ENCODE measurements at regions not wholly inside any gene's neighbourhood (a gene's known extent, or its start where the extent isn't known, plus 50 kb on each side); places are given as distances from the start of the nearest gene placed in this dataset.

- DNase-seq = no peak
- no peaks in the 10 kb centered on the region for H3K27me3 ChIP-seq (replicated peaks; ENCODE audit: insufficient read depth, low read length)
- no peaks in the 10 kb centered on the region for H3K9me3 ChIP-seq (replicated peaks; ENCODE audit: insufficient read depth, low read length)
- no peak overlapping the region for H3K4me2 ChIP-seq (ENCODE audit: low read depth, low read length)
- H3F3A ChIP-seq (ENCODE audit: insufficient read depth, low read length) = no peaks in the 10 kb centered on the region
- H3K36me3 ChIP-seq (replicated peaks; ENCODE audit: insufficient read depth, low read length) = no peaks in the 10 kb centered on the region
- no peak overlapping the region for H3K9ac ChIP-seq (ENCODE audit: low read length)
- no peaks in the 10 kb centered on the region for H3K79me2 ChIP-seq (ENCODE audit: low read length)
- H4K20me1 ChIP-seq (ENCODE audit: insufficient read depth, low read length) = no peaks in the 10 kb centered on the region
- no peaks in the 10 kb centered on the region for H3K4me1 ChIP-seq (ENCODE audit: low read length)
- TF ChIP-seq EZH2 (optimal IDR thresholded peaks at IDR 0.05; ENCODE audit: low read depth, low read length) (no peak), CTCF (IDR thresholded peaks at IDR 0.05; ENCODE audit: low read length) (no peak), EZH2phosphoT487 (IDR thresholded peaks at IDR 0.05; ENCODE audit: low read length) (no peak)
- H3K9me2 ChIP-seq (replicated peaks; ENCODE audit: insufficient read depth, low read length) = no peaks in the 10 kb centered on the region
- no peak overlapping the region for H3K4me3 ChIP-seq (ENCODE audit: low read length)
- H2AFZ ChIP-seq (ENCODE audit: low read length) = no peak overlapping the region
- H3K27ac ChIP-seq (ENCODE audit: low read length) = no peak overlapping the region
Measured at GRCh38 chr6:164154588-164154987, 740.1 kb downstream of the QKI start.

GRCh38 chr6:164152611-164153010, 738.1 kb downstream of the QKI start:
- no peak for DNase-seq
- Histone ChIP-seq H3K4me1 (ENCODE audit: low read length) (no peaks in the 10 kb centered on the region), H3K79me2 (ENCODE audit: low read length) (no peaks in the 10 kb centered on the region), H4K20me1 (ENCODE audit: insufficient read depth, low read length) (no peaks in the 10 kb centered on the region), H3K27ac (ENCODE audit: low read length) (no peak overlapping the region), H3K9me3 (replicated peaks; ENCODE audit: insufficient read depth, low read length) (no peaks in the 10 kb centered on the region), H3F3A (ENCODE audit: insufficient read depth, low read length) (no peaks in the 10 kb centered on the region), H2AFZ (ENCODE audit: low read length) (no peak overlapping the region), H3K4me3 (ENCODE audit: low read length) (no peak overlapping the region), H3K9me2 (replicated peaks; ENCODE audit: insufficient read depth, low read length) (no peaks in the 10 kb centered on the region), H3K27me3 (replicated peaks; ENCODE audit: insufficient read depth, low read length) (no peaks in the 10 kb centered on the region), H3K36me3 (replicated peaks; ENCODE audit: insufficient read depth, low read length) (no peaks in the 10 kb centered on the region), H3K9ac (ENCODE audit: low read length) (no peak overlapping the region), H3K4me2 (ENCODE audit: low read depth, low read length) (no peak overlapping the region)
- TF ChIP-seq CTCF (IDR thresholded peaks at IDR 0.05; ENCODE audit: low read length) = no peak
- TF ChIP-seq EZH2phosphoT487 (IDR thresholded peaks at IDR 0.05; ENCODE audit: low read length) = no peak

- H3K27ac ChIP-seq (ENCODE audit: low read length) = no peak overlapping the region
Measured at GRCh38 chr6:164151161-164152120, 736.9 kb downstream of the QKI start.

More at GRCh38 chr6:164151161-164152120, 736.9 kb downstream of the QKI start:
- H3F3A ChIP-seq (ENCODE audit: insufficient read depth, low read length) = no peaks in the 10 kb centered on the region
- H3K36me3 ChIP-seq (replicated peaks; ENCODE audit: insufficient read depth, low read length) = no peaks in the 10 kb centered on the region
- TF ChIP-seq CTCF (IDR thresholded peaks at IDR 0.05; ENCODE audit: low read length) = no peak
- TF ChIP-seq EZH2 (optimal IDR thresholded peaks at IDR 0.05; ENCODE audit: low read depth, low read length) = no peak
- no peak for TF ChIP-seq EZH2phosphoT487 (IDR thresholded peaks at IDR 0.05; ENCODE audit: low read length)
- no peaks in the 10 kb centered on the region for H3K27me3 ChIP-seq (replicated peaks; ENCODE audit: insufficient read depth, low read length)
- H3K9me3 ChIP-seq (replicated peaks; ENCODE audit: insufficient read depth, low read length) = no peaks in the 10 kb centered on the region
- no peak overlapping the region for H3K4me3 ChIP-seq (ENCODE audit: low read length)
- no peaks in the 10 kb centered on the region for H3K4me1 ChIP-seq (ENCODE audit: low read length)
- H4K20me1 ChIP-seq (ENCODE audit: insufficient read depth, low read length) = no peaks in the 10 kb centered on the region
- DNase-seq = no peak
- H2AFZ ChIP-seq (ENCODE audit: low read length) = no peak overlapping the region
- H3K4me2 ChIP-seq (ENCODE audit: low read depth, low read length) = no peak overlapping the region
- H3K9ac ChIP-seq (ENCODE audit: low read length) = no peak overlapping the region
- H3K79me2 ChIP-seq (ENCODE audit: low read length) = no peaks in the 10 kb centered on the region
- H3K9me2 ChIP-seq (replicated peaks; ENCODE audit: insufficient read depth, low read length) = no peaks in the 10 kb centered on the region

All from MM.1S (cell line).